Naive thymus-derived CD8-positive, alpha-beta T cell (primary cell): ENCODE measurements at regions not wholly inside any gene's neighbourhood (a gene's known extent, or its start where the extent isn't known, plus 50 kb on each side); places are given as distances from the start of the nearest gene placed in this dataset.
"Not testable (repeated sequence)": the region's sequence is repeated elsewhere in the genome, so short reads cannot be mapped to it uniquely, and the experiment has no call there.

Source experiments
- ATAC-seq, 2 donors: fragments of 150-1000 bp; cut with Tn5 transposase in 1 of 2; sonication (Bioruptor Pico), chemical (Tn5 transposase) in 1 of 2; 1 replicate in 1 of 2; 2 replicates in 1 of 2; pipeline ENCODE4 v1.10.0; 2021; ENCODE audit warnings: mild to moderate bottlenecking in 2 of 2, moderate library complexity in 2 of 2
- POLR2A ChIA-PET: fragments of 350-600 bp; sonication (Branson Sonifier 250); formaldehyde crosslinking; loops from one replicate; lab custom pipeline; 2021; ENCODE audit warnings: antibody characterized with exemption; lab: Charles Lee
- DNase-seq, 10 donors: peaks; one replicate each; pipeline versions ENCODE4 v3.0.0 to v3.0.0-alpha.2; 2020 to 2022
- H3K27ac Mint-ChIP-seq, 10 donors: one replicate each; pipeline ENCODE4 v1.8.0; 2020 to 2022; ENCODE audit warnings: mild to moderate bottlenecking in 10 of 10, mixed read lengths in 10 of 10, moderate library complexity in 4 of 10, inconsistent platforms in 1 of 10
- H3K27me3 Mint-ChIP-seq, 5 donors: one replicate each; pipeline ENCODE4 v1.8.0; 2021 to 2022; ENCODE audit warnings: mixed read lengths in 5 of 5
- H3K36me3 Mint-ChIP-seq, 3 donors: one replicate each; pipeline ENCODE4 v1.8.0; 2020 to 2022; ENCODE audit warnings: mixed read lengths in 3 of 3, mild to moderate bottlenecking in 2 of 3, inconsistent platforms in 1 of 3
- H3K4me1 Mint-ChIP-seq, 4 donors: one replicate each; pipeline ENCODE4 v1.8.0; 2021 to 2022; ENCODE audit warnings: mixed read lengths in 4 of 4
- H3K4me3 Mint-ChIP-seq, 10 donors: one replicate each; pipeline ENCODE4 v1.8.0; 2020 to 2022; ENCODE audit warnings: mild to moderate bottlenecking in 10 of 10, mixed read lengths in 10 of 10, moderate library complexity in 6 of 10, inconsistent platforms in 1 of 10
- H3K9me3 Mint-ChIP-seq, 9 donors: one replicate each; pipeline ENCODE4 v1.8.0; 2020 to 2022; ENCODE audit warnings: mixed read lengths in 9 of 9, mild to moderate bottlenecking in 3 of 9, inconsistent platforms in 1 of 9, moderate library complexity in 1 of 9

DNA sequence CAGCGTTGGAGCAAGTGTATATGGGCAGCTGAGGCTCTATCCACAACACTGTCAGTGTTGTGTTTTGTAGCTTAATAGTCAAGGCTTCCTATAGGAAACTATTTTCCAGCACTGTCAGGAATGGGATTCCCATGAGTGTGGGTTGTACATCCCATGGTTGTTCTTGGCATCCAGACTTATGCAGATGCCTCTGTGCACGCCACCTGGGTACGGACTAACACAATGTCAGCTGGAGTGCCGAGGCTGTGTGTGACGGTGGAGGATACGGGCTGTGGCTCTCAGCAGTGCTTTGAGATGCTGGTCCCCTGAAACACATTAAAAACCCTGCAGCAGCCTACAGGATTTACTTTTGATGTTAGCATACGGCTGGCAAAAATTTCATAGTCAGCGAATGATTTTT is 350.0 kb downstream of the ACTR3B start:
- peaks cover 0 to 16% (median 4%) of the 10 kb centered on the region in 9 donors for H3K9me3 Mint-ChIP-seq
- H3K27ac Mint-ChIP-seq: no peak overlapping the region
- ATAC-seq (no peak), DNase-seq (no peak)
- peaks cover 0 to 6% (median 1%) of the 10 kb centered on the region in 5 donors for H3K27me3 Mint-ChIP-seq
- POLR2A ChIA-PET: no interaction called here
- H3K4me1 Mint-ChIP-seq: no peaks in the 10 kb centered on the region
- no peak overlapping the region for H3K4me3 Mint-ChIP-seq
- H3K36me3 Mint-ChIP-seq: peaks cover 0 to 4% (median 0%) of the 10 kb centered on the region in 3 donors

DNA sequence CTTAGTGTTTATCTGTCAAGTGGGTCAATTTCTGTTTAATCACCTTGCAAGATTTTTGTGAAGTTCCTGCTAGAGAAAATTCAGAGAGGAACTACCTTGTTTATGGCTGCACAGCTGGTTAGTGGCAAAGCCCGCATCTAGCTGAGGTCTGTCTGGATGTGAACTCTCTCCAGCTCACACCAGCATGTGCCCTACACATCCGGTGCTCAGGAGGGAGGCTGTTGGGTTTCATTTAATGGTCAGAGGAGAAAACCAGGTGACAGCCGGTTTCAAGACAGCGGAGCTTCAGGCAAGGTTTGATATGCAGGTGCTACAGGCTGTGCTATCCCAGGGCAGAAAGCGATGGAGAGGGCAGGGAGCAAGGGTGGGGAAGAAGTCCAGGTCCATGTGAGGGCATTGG is 351.1 kb downstream of the ACTR3B start:
- POLR2A ChIA-PET: no interaction called here
- DNase-seq: no peak
- no peak for ATAC-seq
- Mint-ChIP-seq H3K36me3 (peaks cover 0 to 4% (median 0%) of the 10 kb centered on the region in 3 donors), H3K27ac (no peak overlapping the region), H3K9me3 (peaks cover 0 to 20% (median 6%) of the 10 kb centered on the region in 9 donors), H3K4me3 (no peak overlapping the region), H3K4me1 (no peaks in the 10 kb centered on the region), H3K27me3 (peaks cover 0 to 6% (median 1%) of the 10 kb centered on the region in 5 donors)

DNA sequence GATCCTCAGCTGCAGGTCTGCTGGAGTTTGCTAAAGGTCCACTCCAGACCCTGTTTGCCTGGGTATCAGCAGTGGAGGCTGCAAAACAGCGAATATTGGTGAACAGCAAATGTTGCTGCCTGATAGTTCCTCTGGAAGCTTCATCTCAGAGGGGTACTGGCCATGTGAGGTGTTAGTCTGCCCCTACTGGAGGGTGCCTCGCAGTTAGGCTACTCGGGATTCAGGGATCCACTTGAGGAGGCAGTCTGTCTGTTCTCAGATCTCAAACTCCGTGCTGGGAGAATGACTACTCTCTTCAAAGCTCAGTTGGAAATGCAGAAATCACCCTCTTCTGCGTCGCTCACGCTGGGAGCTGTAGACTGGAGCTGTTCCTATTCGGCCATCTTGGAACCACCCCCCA is 362.7 kb downstream of the ACTR3B start:
- peaks cover 2 to 53% (median 22%) of the 10 kb centered on the region in 9 donors for H3K9me3 Mint-ChIP-seq
- H3K4me3 Mint-ChIP-seq, ATAC-seq, DNase-seq, POLR2A ChIA-PET, H3K27ac Mint-ChIP-seq, H3K27me3 Mint-ChIP-seq, H3K4me1 Mint-ChIP-seq: not testable (repeated sequence)
- H3K36me3 Mint-ChIP-seq: peaks cover 0 to 17% (median 0%) of the 10 kb centered on the region in 3 donors

DNA sequence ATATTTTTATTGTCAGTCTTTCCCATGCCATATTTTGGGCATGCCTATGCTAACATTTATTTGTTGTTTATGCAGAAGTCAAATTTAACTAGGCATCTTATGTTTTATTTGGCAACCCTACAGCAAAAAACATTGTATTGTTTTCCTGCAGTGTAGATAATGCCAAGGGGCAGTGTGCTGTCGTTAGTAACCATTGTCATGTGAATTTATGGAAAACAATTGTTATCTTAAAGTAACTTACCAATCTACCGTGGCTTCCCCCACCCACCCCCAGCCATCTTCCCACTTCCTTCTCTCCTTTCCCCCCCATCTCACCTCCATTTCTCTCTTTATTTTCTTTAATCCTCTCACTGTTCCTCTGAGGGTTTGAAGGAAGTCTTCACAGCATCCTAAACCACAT is 370.5 kb downstream of the ACTR3B start:
- ATAC-seq: no peak
- POLR2A ChIA-PET: no interaction called here
- H3K9me3 Mint-ChIP-seq: peaks cover 2 to 30% (median 13%) of the 10 kb centered on the region in 9 donors
- H3K27me3 Mint-ChIP-seq: no peaks in the 10 kb centered on the region
- peaks cover 0 to 1% (median 0%) of the 10 kb centered on the region in 3 donors for H3K36me3 Mint-ChIP-seq
- DNase-seq: no peak
- H3K4me3 Mint-ChIP-seq: no peak overlapping the region
- no peaks in the 10 kb centered on the region for H3K4me1 Mint-ChIP-seq
- H3K27ac Mint-ChIP-seq: no peak overlapping the region

DNA sequence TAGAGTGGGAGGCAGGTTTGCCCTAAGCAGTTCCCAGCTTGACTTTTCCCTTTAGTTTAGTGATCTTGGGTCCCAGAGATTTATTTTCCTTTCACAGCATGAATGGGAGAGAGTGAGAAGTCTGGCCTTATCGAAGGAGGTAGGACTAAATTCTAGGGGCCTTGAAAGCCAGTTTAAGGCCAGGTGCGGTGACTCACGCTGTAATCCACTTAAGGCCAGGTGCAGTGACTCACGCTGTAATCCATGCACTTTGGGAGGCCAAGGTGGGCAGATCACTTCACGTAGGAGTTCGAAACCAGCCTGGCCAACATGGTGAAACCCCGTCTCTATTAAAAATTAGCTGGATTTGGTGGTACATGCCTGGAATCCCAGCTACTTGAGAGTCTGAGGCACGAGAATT is 392.2 kb downstream of the ACTR3B start:
- Mint-ChIP-seq H3K4me1 (no peaks in the 10 kb centered on the region), H3K27ac (no peak overlapping the region), H3K36me3 (peaks cover 0 to 18% (median 0%) of the 10 kb centered on the region in 3 donors), H3K4me3 (no peak overlapping the region), H3K27me3 (peaks cover 0 to 3% (median 0%) of the 10 kb centered on the region in 5 donors), H3K9me3 (peaks cover 8 to 37% (median 24%) of the 10 kb centered on the region in 9 donors)
- POLR2A ChIA-PET: no interaction called here
- ATAC-seq: no peak
- DNase-seq: no peak

DNA sequence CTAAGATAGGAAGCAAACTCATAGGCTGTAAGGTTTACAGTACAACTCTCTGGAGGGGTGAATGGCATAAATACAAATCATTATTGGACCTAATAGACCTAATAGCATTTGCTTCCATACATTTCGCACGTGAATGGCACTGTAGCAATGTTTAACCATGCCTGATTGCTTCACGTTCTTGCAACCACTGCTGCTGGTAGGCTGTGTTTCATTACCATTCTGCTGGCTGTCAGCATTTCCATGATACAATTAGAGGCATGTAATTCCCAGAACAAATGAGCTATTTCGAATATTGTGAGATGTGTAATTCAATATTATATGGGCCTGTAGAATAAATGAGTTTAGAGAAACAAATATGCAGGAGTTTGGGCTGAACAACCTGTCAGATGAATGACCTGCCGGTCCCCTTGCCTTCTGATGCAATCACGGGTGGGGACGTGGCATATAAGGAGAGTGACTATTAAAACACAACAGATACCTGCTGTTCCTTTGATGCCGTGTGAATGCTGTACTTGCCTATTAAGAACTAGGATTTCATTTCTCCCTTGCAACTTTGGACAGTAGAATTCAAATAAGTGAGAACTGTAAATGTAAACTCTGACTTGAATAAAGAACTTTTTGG is 393.4 kb downstream of the ACTR3B start:
- H3K27ac Mint-ChIP-seq: no peak overlapping the region
- peaks cover 3 to 34% (median 24%) of the 10 kb centered on the region in 9 donors for H3K9me3 Mint-ChIP-seq
- POLR2A ChIA-PET: no interaction called here

DNA sequence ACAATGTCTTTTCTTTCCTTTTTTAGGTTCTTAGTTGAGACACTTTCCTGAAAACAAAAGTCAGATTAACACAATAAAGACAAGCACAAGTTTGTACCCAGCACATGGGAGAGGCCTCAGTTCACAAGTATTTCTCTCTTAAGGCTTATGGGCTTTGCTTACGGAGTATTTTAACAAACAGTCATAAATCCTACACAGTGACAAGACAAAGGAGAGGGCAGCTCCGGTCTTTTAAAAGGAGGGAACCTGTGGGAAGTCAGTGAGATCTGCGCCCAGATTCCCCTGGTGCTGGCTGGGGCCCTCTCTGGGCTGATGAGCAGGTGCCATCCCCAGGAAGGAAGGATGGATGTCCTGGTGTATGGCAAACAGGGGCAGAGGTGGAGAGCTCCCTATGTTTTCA is 398.6 kb downstream of the ACTR3B start:
- Mint-ChIP-seq H3K27me3 (no peaks in the 10 kb centered on the region), H3K27ac (no peak overlapping the region), H3K9me3 (peaks cover 0 to 50% (median 28%) of the 10 kb centered on the region in 9 donors), H3K4me3 (no peak overlapping the region), H3K36me3 (peaks cover 0 to 9% (median 3%) of the 10 kb centered on the region in 3 donors), H3K4me1 (no peaks in the 10 kb centered on the region)
- DNase-seq: no peak
- POLR2A ChIA-PET: no interaction called here
- no peak for ATAC-seq

More for the DNA sequence above, 393.4 kb downstream of the ACTR3B start:
- DNase-seq: no peak
- Mint-ChIP-seq H3K27me3 (no peaks in the 10 kb centered on the region), H3K4me3 (no peak overlapping the region), H3K36me3 (peaks cover 0 to 18% (median 3%) of the 10 kb centered on the region in 3 donors), H3K4me1 (no peaks in the 10 kb centered on the region)
- ATAC-seq: no peak

DNA sequence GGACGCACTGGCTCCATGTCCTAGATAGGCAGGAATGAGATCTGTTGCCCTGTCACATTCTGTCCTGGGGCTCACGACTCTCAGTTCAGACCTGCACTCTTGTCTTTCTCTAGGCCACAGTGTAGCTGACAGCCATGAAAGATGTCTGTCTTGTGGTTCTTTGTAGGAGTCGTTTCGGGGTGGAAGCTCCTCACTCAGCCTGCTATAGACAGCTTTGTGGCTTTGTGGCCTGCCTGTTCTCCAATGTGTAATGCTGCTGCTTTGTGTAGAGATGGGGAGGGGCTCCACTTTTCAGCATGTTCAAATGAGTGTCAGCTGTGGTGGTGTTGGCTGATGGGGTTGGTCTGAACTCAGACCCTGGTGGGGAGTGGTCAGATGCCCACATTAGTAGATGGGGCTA is 410.7 kb downstream of the ACTR3B start:
- H3K27me3 Mint-ChIP-seq: peaks cover 0 to 7% (median 0%) of the 10 kb centered on the region in 5 donors
- no peaks in the 10 kb centered on the region for H3K4me1 Mint-ChIP-seq
- POLR2A ChIA-PET: no interaction called here
- peaks cover 16 to 65% (median 32%) of the 10 kb centered on the region in 9 donors for H3K9me3 Mint-ChIP-seq
- ATAC-seq (no peak), DNase-seq (no peak)
- H3K27ac Mint-ChIP-seq: no peak overlapping the region
- H3K4me3 Mint-ChIP-seq: no peak overlapping the region
- peaks cover 0 to 17% (median 3%) of the 10 kb centered on the region in 3 donors for H3K36me3 Mint-ChIP-seq

DNA sequence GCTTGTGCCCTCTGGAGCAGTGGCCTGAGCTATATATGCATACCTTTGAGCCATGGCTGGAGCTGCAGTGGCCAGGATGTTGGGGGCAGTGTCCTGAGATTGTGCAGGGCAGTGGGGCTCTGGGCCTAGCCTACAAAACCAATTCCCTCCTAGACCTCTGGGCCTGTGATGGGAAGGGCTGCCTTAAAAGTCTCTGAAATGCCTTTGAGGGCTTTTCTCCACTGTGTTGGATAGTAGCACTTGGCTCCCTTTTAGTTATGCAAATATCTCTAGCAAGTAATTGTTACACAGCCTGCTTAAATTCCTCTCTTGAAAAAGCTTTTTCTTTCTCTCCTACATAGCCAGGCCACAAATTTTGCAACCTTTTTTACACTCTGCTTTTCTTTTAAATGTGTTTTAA is 426.4 kb downstream of the ACTR3B start:
- POLR2A ChIA-PET: no interaction called here
- DNase-seq: no peak
- peak overlapping the region in 1 of 10 donors; percentile 7 for H3K27ac Mint-ChIP-seq
- peaks cover 0 to 10% (median 0%) of the 10 kb centered on the region in 5 donors for H3K27me3 Mint-ChIP-seq
- peaks cover 0 to 21% (median 3%) of the 10 kb centered on the region in 9 donors for H3K9me3 Mint-ChIP-seq
- H3K36me3 Mint-ChIP-seq: peaks cover 0 to 11% (median 0%) of the 10 kb centered on the region in 3 donors
- no peak overlapping the region for H3K4me3 Mint-ChIP-seq
- no peaks in the 10 kb centered on the region for H3K4me1 Mint-ChIP-seq
- ATAC-seq: no peak

DNA sequence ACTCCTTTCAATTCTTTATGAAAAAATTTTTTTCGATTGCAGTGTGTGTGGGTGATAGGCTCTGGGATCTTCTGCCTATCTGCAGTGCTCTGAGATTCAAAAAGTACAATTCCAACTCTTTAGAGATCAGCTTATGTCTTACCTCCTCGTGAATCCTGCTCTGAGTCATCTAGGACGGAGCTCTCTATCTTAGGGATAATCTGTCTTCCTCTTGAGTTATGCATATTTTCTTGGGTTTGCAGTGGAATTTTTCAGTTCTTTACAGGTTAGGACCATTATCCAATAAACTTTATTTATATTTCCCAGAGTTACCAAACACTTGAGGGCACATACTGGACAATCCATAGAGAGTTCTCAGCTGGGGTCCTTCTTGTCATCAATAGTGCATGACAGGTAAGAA is 428.6 kb downstream of the ACTR3B start:
- peak overlapping the region in 1 of 10 donors; percentile 4 for H3K27ac Mint-ChIP-seq
- ATAC-seq (no peak), DNase-seq (no peak)
- H3K4me3 Mint-ChIP-seq: no peak overlapping the region
- peaks cover 0 to 21% (median 5%) of the 10 kb centered on the region in 9 donors for H3K9me3 Mint-ChIP-seq
- H3K27me3 Mint-ChIP-seq: peaks cover 0 to 10% (median 1%) of the 10 kb centered on the region in 5 donors
- H3K4me1 Mint-ChIP-seq: no peaks in the 10 kb centered on the region
- POLR2A ChIA-PET: no interaction called here
- H3K36me3 Mint-ChIP-seq: peaks cover 0 to 11% (median 0%) of the 10 kb centered on the region in 3 donors

DNA sequence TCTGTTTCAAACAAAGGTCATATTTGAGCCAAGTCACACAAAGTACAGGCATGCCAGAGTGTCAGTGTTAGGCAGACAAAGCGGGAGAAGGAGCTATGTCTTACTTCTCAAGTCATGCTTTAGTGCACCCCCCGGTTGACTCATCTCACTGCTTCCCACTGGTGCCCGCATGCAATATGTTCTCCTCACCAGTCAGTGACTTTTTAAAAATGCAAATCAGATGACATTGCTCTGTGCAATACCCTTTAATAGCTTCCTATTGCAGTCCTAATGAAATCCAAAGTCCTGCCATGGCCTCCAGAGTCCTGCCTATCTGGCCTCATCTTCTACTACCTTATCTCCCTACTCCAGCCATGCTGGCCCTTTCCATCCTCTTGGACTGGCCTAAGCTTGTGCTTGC is 429.1 kb downstream of the ACTR3B start:
- POLR2A ChIA-PET: no interaction called here
- H3K4me3 Mint-ChIP-seq: no peak overlapping the region
- no peak overlapping the region for H3K27ac Mint-ChIP-seq
- peaks cover 0 to 21% (median 6%) of the 10 kb centered on the region in 9 donors for H3K9me3 Mint-ChIP-seq
- DNase-seq (no peak), ATAC-seq (no peak)
- no peaks in the 10 kb centered on the region for H3K4me1 Mint-ChIP-seq
- H3K36me3 Mint-ChIP-seq: peaks cover 0 to 11% (median 0%) of the 10 kb centered on the region in 3 donors
- H3K27me3 Mint-ChIP-seq: peaks cover 0 to 10% (median 2%) of the 10 kb centered on the region in 5 donors

DNA sequence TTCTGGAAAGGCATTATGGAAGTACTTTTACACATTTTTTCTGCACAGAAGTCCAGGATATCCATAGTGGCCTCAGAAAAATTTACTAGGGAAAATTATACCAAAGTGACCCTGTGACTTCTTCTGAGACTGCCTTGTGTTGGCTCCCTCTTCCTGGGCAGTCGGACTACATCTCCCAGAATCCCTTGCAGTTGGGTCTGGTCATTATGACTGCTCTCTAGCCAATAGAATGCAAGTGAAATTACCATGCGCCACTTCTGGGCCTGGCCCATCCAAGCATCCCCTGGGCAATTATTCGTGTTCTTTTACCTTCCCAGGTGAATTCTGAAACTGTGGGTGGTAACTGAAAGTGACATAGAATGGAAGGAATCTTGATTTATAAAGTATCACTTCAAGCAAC is 430.9 kb downstream of the ACTR3B start:
- ATAC-seq (no peak), DNase-seq (no peak)
- Mint-ChIP-seq H3K27me3 (peaks cover 0 to 10% (median 2%) of the 10 kb centered on the region in 5 donors), H3K27ac (no peak overlapping the region), H3K9me3 (peaks cover 0 to 21% (median 6%) of the 10 kb centered on the region in 9 donors), H3K4me3 (no peak overlapping the region), H3K4me1 (no peaks in the 10 kb centered on the region), H3K36me3 (peaks cover 0 to 11% (median 0%) of the 10 kb centered on the region in 3 donors)
- POLR2A ChIA-PET: no interaction called here

DNA sequence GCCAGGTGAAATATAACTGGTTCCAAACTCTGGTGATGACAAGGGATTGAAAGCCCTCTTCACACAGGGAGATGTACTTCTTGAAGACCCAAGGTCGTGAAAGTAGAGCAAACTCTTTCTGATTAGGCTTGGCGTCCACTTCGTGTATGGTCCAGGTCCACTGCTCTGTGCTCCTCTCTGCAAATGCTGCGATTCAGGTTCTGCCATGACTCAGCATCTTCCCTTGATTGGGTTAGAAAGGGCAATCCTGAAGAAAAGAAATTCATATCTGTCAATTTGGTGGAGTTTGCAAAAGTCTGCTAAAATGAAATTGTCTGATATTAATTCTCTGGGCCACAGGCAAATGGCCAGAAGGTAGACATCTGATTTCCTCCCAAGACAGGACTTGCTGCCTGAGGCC is 431.4 kb downstream of the ACTR3B start:
- POLR2A ChIA-PET: no interaction called here
- Mint-ChIP-seq H3K27ac (no peak overlapping the region), H3K27me3 (peaks cover 0 to 10% (median 2%) of the 10 kb centered on the region in 5 donors), H3K36me3 (peaks cover 0 to 11% (median 0%) of the 10 kb centered on the region in 3 donors), H3K9me3 (peaks cover 0 to 21% (median 6%) of the 10 kb centered on the region in 9 donors), H3K4me3 (no peak overlapping the region), H3K4me1 (no peaks in the 10 kb centered on the region)
- no peak for ATAC-seq
- DNase-seq: no peak
